Testis (tissue), 2 donors: ENCODE measurements at regions not wholly inside any gene's neighbourhood (a gene's known extent, or its start where the extent isn't known, plus 50 kb on each side); places are given as distances from the start of the nearest gene placed in this dataset.
A peak's percentile ranks its signal among the peaks of the same experiment; 100 is the strongest.

Experiments used
- DNase-seq: peaks from one replicate; pipeline ENCODE4 v3.0.0-alpha.2; 2019
- H3K27ac ChIP-seq, 2 donors: fragments of 200-600 bp; sonication (generic); one replicate each; pipeline ENCODE4 v1.5.1; 2019
- H3K27me3 ChIP-seq: fragments of 200-600 bp; sonication (generic); one replicate; pipeline ENCODE4 v1.5.1; 2019
- H3K36me3 ChIP-seq: fragments of 200-600 bp; sonication (generic); one replicate; pipeline ENCODE4 v1.5.1; 2017; ENCODE audit warnings: low read depth; ENCODE audit errors: missing control alignments
- H3K4me1 ChIP-seq: fragments of 200-600 bp; sonication (generic); one replicate; pipeline ENCODE4 v1.5.1; 2019
- H3K4me3 ChIP-seq, 2 donors: fragments of 200-600 bp; sonication (generic); one replicate each; pipeline ENCODE4 v1.5.1; 2017 to 2019
- H3K9me3 ChIP-seq: fragments of 200-600 bp; sonication (generic); one replicate; pipeline ENCODE4 v1.5.1; 2017
- CTCF ChIP-seq, 3 experiments: fragments of 450-650 bp in 2 of 3; fragments of 200-600 bp in 1 of 3; sonication (generic) in 1 of 3; IDR thresholded peaks; one replicate each; pipeline ENCODE4 v1.5.1; 2016 to 2019; ENCODE audit warnings: antibody characterized with exemption in 3 of 3, mild to moderate bottlenecking in 2 of 3, moderate library complexity in 1 of 3
- POLR2A ChIP-seq: fragments of 450-650 bp; IDR thresholded peaks from one replicate; pipeline ENCODE4 v1.6.1; 2017; ENCODE audit warnings: antibody characterized with exemption, mild to moderate bottlenecking, moderate library complexity
- WGBS, 2 donors: methylation state at CpG; one replicate each; pipeline ENCODE4 v1.1.5; 2018; 5-methylcytosine and 5-hydroxymethylcytosine counted together
- intact Hi-C: fragments of 100-400 bp; cut with DNase I; formaldehyde crosslinking; loops from one replicate; pipeline ENCODE4 v1.15.1; 2023; ENCODE audit warnings: low total_unique reads

DNA sequence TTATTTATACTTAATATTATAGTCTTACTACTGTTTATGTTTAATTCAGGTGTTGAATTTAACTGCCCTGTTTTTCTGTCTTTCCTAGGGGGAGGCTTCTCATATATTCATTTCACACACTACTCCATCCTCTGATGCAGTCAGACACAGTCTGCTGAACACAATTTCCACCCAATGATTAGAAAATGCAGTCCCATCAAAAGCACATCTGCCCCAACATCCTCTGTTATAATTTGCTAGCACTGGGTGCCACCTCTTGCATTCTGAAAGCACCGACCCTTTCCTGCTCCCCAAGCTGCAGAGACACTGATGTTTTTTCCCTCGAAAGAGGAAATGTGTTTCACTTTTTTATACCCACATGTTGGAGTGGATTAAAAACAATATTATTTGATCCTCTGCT is 474.7 kb downstream of the PID1 start:
- H3K36me3 ChIP-seq, result no peaks in the 10 kb centered on the region
- intact Hi-C loops, result no loop called here
- no peaks in the 10 kb centered on the region for H3K27me3 ChIP-seq
- no peak overlapping the region for H3K4me3 ChIP-seq
- H3K4me1 ChIP-seq, result peaks cover 10% of the 10 kb centered on the region
- no peak overlapping the region for H3K27ac ChIP-seq
- TF ChIP-seq CTCF (IDR thresholded peaks at IDR 0.05) (no peak), POLR2A (no peak)
- 77 to 92% methylated on average over 2 of the region's 2 CpGs for WGBS, 2 donors
- DNase-seq, result no peak
- no peaks in the 10 kb centered on the region for H3K9me3 ChIP-seq

DNA sequence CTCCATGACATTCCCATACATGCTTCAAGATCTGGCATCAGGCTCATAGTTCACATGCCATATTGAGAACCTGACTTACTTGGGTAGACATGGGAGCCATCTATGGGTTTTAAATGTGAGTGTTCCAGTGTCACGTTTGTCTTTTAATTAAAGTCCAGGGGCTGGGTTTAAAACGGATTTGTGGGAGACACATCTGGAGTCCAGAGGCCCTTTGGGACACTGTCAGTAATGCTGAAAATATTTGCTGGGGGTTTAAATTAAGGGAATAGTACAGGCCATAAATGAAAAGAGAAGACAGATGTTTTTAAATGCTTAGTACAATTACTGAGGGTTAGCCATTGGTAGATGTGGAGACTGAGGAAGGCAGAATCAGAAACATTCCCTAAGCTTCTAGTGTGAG is 478.0 kb downstream of the PID1 start:
- DNase-seq, result no peak
- 68 to 81% methylated on average over 2 of the region's 2 CpGs for WGBS, 2 donors
- Histone ChIP-seq H3K27me3 (no peaks in the 10 kb centered on the region), H3K4me1 (no peaks in the 10 kb centered on the region), H3K4me3 (no peak overlapping the region), H3K27ac (no peak overlapping the region), H3K9me3 (no peaks in the 10 kb centered on the region), H3K36me3 (no peaks in the 10 kb centered on the region)
- TF ChIP-seq POLR2A (no peak), CTCF (IDR thresholded peaks at IDR 0.05) (no peak)
- intact Hi-C loops, result no loop called here

GRCh38 chr2:228786901-228787300 is 484.2 kb downstream of the PID1 start:
- no peak for DNase-seq
- no peaks in the 10 kb centered on the region for H3K27me3 ChIP-seq
- WGBS, 2 donors, result 80 to 83% methylated on average over 6 of the region's 6 CpGs
- H3K4me3 ChIP-seq, result no peak overlapping the region
- no peaks in the 10 kb centered on the region for H3K9me3 ChIP-seq
- intact Hi-C loops, result no loop called here
- no peaks in the 10 kb centered on the region for H3K36me3 ChIP-seq
- no peak overlapping the region for H3K27ac ChIP-seq
- no peaks in the 10 kb centered on the region for H3K4me1 ChIP-seq
- TF ChIP-seq POLR2A (no peak), CTCF (IDR thresholded peaks at IDR 0.05) (no peak)

DNA sequence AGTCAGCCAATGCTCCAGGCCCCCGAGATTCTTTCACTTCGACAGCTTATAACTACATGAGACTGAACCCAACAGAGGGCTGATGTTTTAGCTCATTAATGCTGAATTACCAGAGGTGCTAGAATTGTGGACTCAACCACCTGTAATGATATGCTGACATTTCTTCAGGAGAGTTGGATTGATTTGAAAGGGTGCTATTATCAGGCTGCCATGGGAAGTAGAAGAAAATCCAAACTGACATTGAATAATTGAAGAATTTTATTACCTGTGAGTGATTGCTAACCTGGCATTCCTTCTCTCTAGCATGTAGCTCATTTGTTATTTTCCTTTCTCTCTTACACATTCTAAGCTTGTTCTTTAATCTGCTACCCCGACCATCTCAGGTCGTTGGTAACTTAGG is 488.8 kb downstream of the PID1 start:
- H3K4me1 ChIP-seq, result no peaks in the 10 kb centered on the region
- no peak for TF ChIP-seq POLR2A
- no peak for TF ChIP-seq CTCF (IDR thresholded peaks at IDR 0.05)
- intact Hi-C loops, result no loop called here
- H3K27ac ChIP-seq, result no peak overlapping the region
- no peaks in the 10 kb centered on the region for H3K27me3 ChIP-seq
- WGBS, 2 donors, result 93 to 96% methylated on average over 4 of the region's 4 CpGs
- no peaks in the 10 kb centered on the region for H3K36me3 ChIP-seq
- H3K4me3 ChIP-seq, result no peak overlapping the region
- no peak for DNase-seq
- no peaks in the 10 kb centered on the region for H3K9me3 ChIP-seq

GRCh38 chr2:228777855-228778355 is 493.2 kb downstream of the PID1 start:
- Histone ChIP-seq H3K36me3 (no peaks in the 10 kb centered on the region), H3K4me1 (no peaks in the 10 kb centered on the region), H3K27me3 (no peaks in the 10 kb centered on the region), H3K4me3 (no peak overlapping the region), H3K9me3 (no peaks in the 10 kb centered on the region), H3K27ac (peak overlapping the region; percentile 37 to 48)
- no peak for TF ChIP-seq CTCF (IDR thresholded peaks at IDR 0.05)
- TF ChIP-seq POLR2A, result no peak
- peak; percentile 20 for DNase-seq
- intact Hi-C loops, result no loop called here
- WGBS, 2 donors, result 39 to 45% methylated on average over 5 of the region's 5 CpGs
